GM12872 (cell line): ENCODE measurements at regions not wholly inside any gene's neighbourhood (a gene's known extent, or its start where the extent isn't known, plus 50 kb on each side); places are given as distances from the start of the nearest gene placed in this dataset.

Experiments used
- CTCF ChIP-seq: IDR thresholded peaks from 3 replicates; pipeline ENCODE4 v1.5.1; 2011; ENCODE audit warnings: low read depth, mild to moderate bottlenecking, low read length, moderate library complexity; ENCODE audit not compliant: insufficient read depth

DNA sequence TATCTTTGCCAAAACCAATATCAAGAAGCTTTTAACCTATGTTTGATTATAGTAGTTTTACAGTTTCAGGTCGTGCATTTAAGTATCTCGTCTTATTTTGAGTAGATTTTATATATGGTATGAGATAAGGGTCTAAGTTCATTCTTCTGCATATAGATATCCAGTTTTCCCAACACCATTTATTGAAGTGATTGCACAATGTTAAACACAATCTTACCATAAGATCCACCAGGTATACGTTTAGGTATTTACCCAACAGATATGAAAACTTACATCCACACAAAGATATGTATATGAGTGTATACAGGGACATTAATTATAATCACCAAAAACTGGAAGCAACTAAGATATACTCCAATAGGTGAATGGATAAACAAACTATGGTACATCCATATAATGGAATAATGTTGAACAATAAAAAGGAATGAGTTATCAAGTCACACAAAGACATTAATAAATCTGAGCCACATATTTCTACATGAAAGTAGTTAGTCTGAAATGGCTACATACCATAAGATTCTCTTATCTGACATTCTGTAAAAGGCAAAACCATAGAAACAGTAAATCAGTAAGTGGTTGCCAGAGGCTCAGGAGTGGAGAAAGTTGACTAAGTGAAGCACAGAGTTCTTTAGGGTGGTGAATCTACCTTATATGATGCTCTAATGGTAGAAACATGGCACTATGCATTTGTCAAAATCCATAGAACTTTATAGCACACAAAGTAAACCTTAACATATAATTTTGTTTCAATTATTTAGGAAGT, 222.6 kb downstream of the NUAK1 start:
- no peak for TF ChIP-seq CTCF

GRCh38 chr12:105916760-105917039, 222.1 kb downstream of the NUAK1 start:
- no peak for TF ChIP-seq CTCF

DNA sequence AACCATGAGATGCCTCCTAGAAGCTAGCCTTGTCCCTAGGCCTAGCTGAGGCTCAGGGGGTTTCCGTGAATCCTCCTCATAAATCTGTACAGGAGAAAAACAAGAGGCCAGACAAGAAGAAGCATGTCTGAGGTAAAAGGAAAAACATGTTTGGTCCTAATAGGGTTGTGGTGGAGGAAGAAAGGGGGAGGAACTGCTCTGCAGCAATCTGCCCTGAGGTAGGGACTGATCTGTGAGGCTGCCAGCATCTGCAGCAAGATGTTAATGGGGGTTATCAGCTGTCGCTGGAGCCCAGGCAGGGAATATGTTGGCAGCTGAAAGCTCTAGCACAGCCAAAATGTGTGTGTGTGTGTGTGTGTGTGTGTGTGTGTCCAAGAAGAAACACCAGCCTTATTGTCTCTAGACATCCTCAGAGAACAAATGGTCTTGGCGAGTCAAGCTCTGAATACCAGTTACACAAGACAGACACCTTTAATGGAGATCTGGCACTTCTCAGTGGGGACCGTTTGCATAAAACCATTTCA, 218.5 kb downstream of the NUAK1 start:
- TF ChIP-seq CTCF: no peak

DNA sequence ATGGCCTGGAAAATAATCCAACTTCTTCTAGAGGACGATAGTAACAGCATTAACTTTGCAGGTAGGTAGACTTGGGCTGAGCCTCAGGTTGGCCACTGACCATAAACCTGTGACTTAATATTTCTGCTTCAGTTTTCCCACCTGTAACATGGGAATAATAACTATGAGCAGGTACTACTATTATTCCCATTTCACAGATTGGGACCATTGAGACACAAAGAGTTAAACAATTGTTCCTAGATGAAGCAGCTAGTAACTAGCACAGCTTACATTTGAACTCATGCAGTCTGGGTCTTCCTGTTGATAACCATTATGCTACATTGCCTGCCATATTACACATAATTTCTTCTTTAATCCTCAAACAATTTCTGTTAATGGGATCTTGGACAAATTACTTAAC, 217.7 kb downstream of the NUAK1 start:
- TF ChIP-seq CTCF: no peak

GRCh38 chr12:105921872-105922669, 216.7 kb downstream of the NUAK1 start:
- TF ChIP-seq CTCF: no peak

DNA sequence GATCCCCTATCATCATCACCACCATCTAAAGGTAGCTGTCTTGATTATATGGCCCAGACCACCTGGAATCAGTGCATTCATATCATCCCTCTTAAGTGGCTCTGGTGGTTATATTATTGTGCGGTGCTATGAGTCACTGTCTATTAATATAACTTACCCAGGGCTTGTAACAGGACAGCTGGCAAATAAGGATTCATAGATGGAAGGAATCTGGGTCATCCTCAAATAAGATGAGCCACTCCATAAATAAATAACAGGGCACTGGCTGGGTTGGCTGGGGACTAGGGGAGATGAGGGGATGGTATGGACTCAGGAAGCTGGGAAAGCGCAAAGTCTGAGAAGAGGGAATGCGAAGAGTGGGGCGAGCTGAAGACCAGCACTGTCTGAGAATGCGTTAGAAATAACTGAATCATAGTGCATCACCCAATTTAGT, 216.1 kb downstream of the NUAK1 start:
- no peak for TF ChIP-seq CTCF

GRCh38 chr12:105924526-105925208, 214.1 kb downstream of the NUAK1 start:
- TF ChIP-seq CTCF: no peak
